Suprapubic skin (tissue), 4 donors: ENCODE measurements at regions not wholly inside any gene's neighbourhood (a gene's known extent, or its start where the extent isn't known, plus 50 kb on each side); places are given as distances from the start of the nearest gene placed in this dataset.

Experiments used
- DNase-seq, 2 donors: peaks; one replicate each; pipeline ENCODE4 v3.0.0-alpha.2; 2019; ENCODE audit warnings: low spot score in 2 of 2
- H3K27ac ChIP-seq: fragments of 200-600 bp; sonication (generic); one replicate; pipeline ENCODE4 v1.5.1; 2019
- H3K27me3 ChIP-seq: fragments of 200-600 bp; sonication (generic); one replicate; pipeline ENCODE4 v1.5.1; 2019
- H3K36me3 ChIP-seq: fragments of 200-600 bp; sonication (generic); one replicate; pipeline ENCODE4 v1.5.1; 2019
- H3K4me1 ChIP-seq: fragments of 200-600 bp; sonication (generic); one replicate; pipeline ENCODE4 v1.5.1; 2019
- H3K4me3 ChIP-seq: fragments of 200-600 bp; sonication (generic); one replicate; pipeline ENCODE4 v1.5.1; 2019; ENCODE audit warnings: mild to moderate bottlenecking
- H3K9me3 ChIP-seq: fragments of 200-600 bp; sonication (generic); one replicate; pipeline ENCODE4 v1.5.1; 2019
- CTCF ChIP-seq, 2 donors: fragments of 200-600 bp in 1 of 2; fragments of 450-650 bp in 1 of 2; sonication (generic) in 1 of 2; IDR thresholded peaks; one replicate each; pipeline ENCODE4 v1.5.1; 2016 to 2019; ENCODE audit warnings: antibody characterized with exemption in 2 of 2, mild to moderate bottlenecking in 1 of 2, moderate library complexity in 1 of 2
- EP300 ChIP-seq: sonication (generic); formaldehyde crosslinking; IDR thresholded peaks from one replicate; pipeline ENCODE4 v1.6.1; 2017; ENCODE audit warnings: antibody characterized with exemption
- POLR2A ChIP-seq, 2 donors: fragments of 450-650 bp; IDR thresholded peaks; one replicate each; pipeline ENCODE4 v1.6.1; 2017; ENCODE audit warnings: antibody characterized with exemption in 2 of 2, mild to moderate bottlenecking in 2 of 2, moderate library complexity in 2 of 2
- POLR2AphosphoS5 ChIP-seq, 3 donors: sonication (generic); formaldehyde crosslinking; IDR thresholded peaks; one replicate each; pipeline ENCODE4 v1.6.1; 2017; ENCODE audit warnings: antibody characterized with exemption in 3 of 3
- WGBS: methylation state at CpG from one replicate; pipeline ENCODE4 v1.1.5; 2018; 5-methylcytosine and 5-hydroxymethylcytosine counted together

- Histone ChIP-seq H3K27me3 (no peaks in the 10 kb centered on the region), H3K36me3 (no peaks in the 10 kb centered on the region), H3K27ac (no peak overlapping the region), H3K4me3 (no peak overlapping the region), H3K9me3 (no peaks in the 10 kb centered on the region), H3K4me1 (no peaks in the 10 kb centered on the region)
- 81% methylated on average over 7 of the region's 7 CpGs for WGBS
- no peak for DNase-seq
- TF ChIP-seq CTCF (IDR thresholded peaks at IDR 0.05) (no peak), POLR2A (IDR thresholded peaks at IDR 0.05) (no peak), EP300 (no peak), POLR2AphosphoS5 (IDR thresholded peaks at IDR 0.05) (no peak)
These were observed 371.4 kb downstream of the TLE1 start for GRCh38 chr9:81317939-81318338.

DNA sequence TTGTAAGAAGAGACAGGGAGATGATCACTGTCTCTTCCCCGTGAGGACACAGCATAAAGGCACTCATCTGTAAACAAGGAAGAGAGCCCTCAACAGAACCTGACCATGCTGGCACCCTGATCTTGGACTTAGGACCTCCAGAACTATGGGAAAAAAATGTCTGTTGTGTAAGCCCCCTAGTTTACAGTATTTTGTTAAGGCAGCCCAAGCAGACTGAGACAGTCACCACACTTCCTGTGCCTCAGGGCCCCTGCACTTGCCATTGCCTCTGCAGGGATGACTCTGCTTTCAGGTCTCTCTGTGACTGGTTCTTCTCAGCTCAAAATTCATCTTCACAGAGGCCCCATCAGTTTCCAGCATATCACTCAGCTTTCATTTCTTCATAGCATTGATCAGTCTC, 372.1 kb downstream of the TLE1 start:
- DNase-seq: no peak
- H3K4me3 ChIP-seq: no peak overlapping the region
- no peaks in the 10 kb centered on the region for H3K27me3 ChIP-seq
- TF ChIP-seq POLR2AphosphoS5 (IDR thresholded peaks at IDR 0.05): no peak
- no peak for TF ChIP-seq POLR2A (IDR thresholded peaks at IDR 0.05)
- no peak for TF ChIP-seq CTCF (IDR thresholded peaks at IDR 0.05)
- TF ChIP-seq EP300: no peak
- H3K27ac ChIP-seq: no peak overlapping the region
- H3K36me3 ChIP-seq: no peaks in the 10 kb centered on the region
- H3K9me3 ChIP-seq: no peaks in the 10 kb centered on the region
- no peaks in the 10 kb centered on the region for H3K4me1 ChIP-seq
- 100% methylated on average over 1 of the region's 1 CpG for WGBS

- WGBS: 86% methylated on average over 2 of the region's 3 CpGs
- Histone ChIP-seq H3K27ac (no peak overlapping the region), H3K36me3 (no peaks in the 10 kb centered on the region), H3K9me3 (no peaks in the 10 kb centered on the region), H3K27me3 (no peaks in the 10 kb centered on the region), H3K4me3 (no peak overlapping the region), H3K4me1 (no peaks in the 10 kb centered on the region)
- no peak for TF ChIP-seq CTCF (IDR thresholded peaks at IDR 0.05)
- TF ChIP-seq POLR2A (IDR thresholded peaks at IDR 0.05): no peak
- TF ChIP-seq EP300: no peak
- TF ChIP-seq POLR2AphosphoS5 (IDR thresholded peaks at IDR 0.05): no peak
- DNase-seq: no peak
These were observed 374.9 kb downstream of the TLE1 start for GRCh38 chr9:81314490-81314889.

DNA sequence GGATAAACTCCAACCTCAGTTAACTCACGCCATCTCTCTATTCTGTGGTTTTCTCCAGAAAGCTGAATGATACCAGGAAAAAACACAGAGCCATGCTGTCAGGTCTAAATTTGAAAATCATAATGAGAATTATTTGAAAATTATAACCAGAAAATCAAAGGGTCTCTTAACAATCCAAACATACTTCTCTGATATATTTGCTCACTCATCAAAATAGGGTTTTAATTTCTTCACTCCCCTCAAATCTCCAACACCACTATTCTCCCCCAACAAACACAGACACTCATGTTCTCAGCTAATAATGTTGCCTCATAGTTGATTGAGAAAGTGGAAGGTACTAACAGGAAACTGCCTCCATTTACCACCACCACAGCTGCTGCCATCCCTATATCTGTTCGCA, 375.5 kb downstream of the TLE1 start:
- no peaks in the 10 kb centered on the region for H3K9me3 ChIP-seq
- H3K27ac ChIP-seq: no peak overlapping the region
- no peak for DNase-seq
- TF ChIP-seq EP300 (no peak), POLR2A (IDR thresholded peaks at IDR 0.05) (no peak), POLR2AphosphoS5 (IDR thresholded peaks at IDR 0.05) (no peak), CTCF (IDR thresholded peaks at IDR 0.05) (no peak)
- no peaks in the 10 kb centered on the region for H3K4me1 ChIP-seq
- no peaks in the 10 kb centered on the region for H3K36me3 ChIP-seq
- no peak overlapping the region for H3K4me3 ChIP-seq
- H3K27me3 ChIP-seq: no peaks in the 10 kb centered on the region
- 77% methylated on average over 2 of the region's 2 CpGs for WGBS

GRCh38 chr9:81312346-81312745, 377.0 kb downstream of the TLE1 start:
- H3K27ac ChIP-seq: no peak overlapping the region
- H3K27me3 ChIP-seq: no peaks in the 10 kb centered on the region
- no peaks in the 10 kb centered on the region for H3K36me3 ChIP-seq
- H3K4me3 ChIP-seq: no peak overlapping the region
- TF ChIP-seq POLR2AphosphoS5 (IDR thresholded peaks at IDR 0.05) (no peak), CTCF (IDR thresholded peaks at IDR 0.05) (no peak), POLR2A (IDR thresholded peaks at IDR 0.05) (no peak), EP300 (no peak)
- H3K9me3 ChIP-seq: no peaks in the 10 kb centered on the region
- no peaks in the 10 kb centered on the region for H3K4me1 ChIP-seq
- DNase-seq: no peak
- WGBS: 80% methylated on average over 3 of the region's 3 CpGs
